SK-N-SH treated with all-trans-retinoic acid at 6 μM for 48 hours (cell line): ENCODE measurements at regions not wholly inside any gene's neighbourhood (a gene's known extent, or its start where the extent isn't known, plus 50 kb on each side); places are given as distances from the start of the nearest gene placed in this dataset.

Experiments used
- CSDC2 ChIP-seq: fragments of 250-450 bp; sonication (Bioruptor Pico); IDR thresholded peaks from 2 replicates; pipeline ENCODE4 v1.5.0; 2020; ENCODE audit warnings: mild to moderate bottlenecking, moderate library complexity
- PATZ1 ChIP-seq: fragments of 250-450 bp; sonication (Bioruptor Pico); IDR thresholded peaks from 2 replicates; pipeline ENCODE4 v1.8.0; 2020; ENCODE audit warnings: mild to moderate bottlenecking, moderate library complexity, borderline replicate concordance
- SNAI2 ChIP-seq: fragments of 250-450 bp; sonication (Bioruptor Pico); IDR thresholded peaks from 2 replicates; pipeline ENCODE4 v1.5.0; 2020; ENCODE audit warnings: mild to moderate bottlenecking, moderate library complexity
- TF ChIP-seq, protein P1 (sequence below): fragments of 250-450 bp; sonication (Bioruptor Pico); IDR thresholded peaks from 2 replicates; pipeline ENCODE4 v1.8.0; 2021; ENCODE audit warnings: low read depth, mild to moderate bottlenecking, moderate library complexity, borderline replicate concordance

DNA sequence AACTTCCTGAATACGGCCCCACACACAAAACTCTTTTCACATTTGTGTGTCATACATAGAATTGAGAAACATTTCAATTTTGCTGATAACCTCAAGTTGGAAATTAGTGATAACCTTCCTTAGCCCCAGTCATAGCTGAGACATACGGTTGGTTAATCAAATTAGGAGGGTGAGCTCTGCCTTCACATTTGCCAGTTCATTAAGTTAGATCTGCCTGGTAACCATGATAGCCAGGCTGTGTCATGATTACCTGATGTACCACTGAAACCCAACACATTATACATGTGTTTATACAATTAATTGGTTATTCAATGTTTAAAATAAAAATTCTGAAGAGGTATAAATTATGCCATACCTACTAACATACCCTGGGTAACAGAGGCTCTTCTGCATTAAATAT lies 60.8 kb upstream of the RAB11FIP2 start:
- TF ChIP-seq SNAI2 (CRISPR knock-in tag) (no peak), CSDC2 (CRISPR knock-in tag) (no peak), PATZ1 (CRISPR knock-in tag) (no peak)
- TF ChIP-seq, protein P1, sequence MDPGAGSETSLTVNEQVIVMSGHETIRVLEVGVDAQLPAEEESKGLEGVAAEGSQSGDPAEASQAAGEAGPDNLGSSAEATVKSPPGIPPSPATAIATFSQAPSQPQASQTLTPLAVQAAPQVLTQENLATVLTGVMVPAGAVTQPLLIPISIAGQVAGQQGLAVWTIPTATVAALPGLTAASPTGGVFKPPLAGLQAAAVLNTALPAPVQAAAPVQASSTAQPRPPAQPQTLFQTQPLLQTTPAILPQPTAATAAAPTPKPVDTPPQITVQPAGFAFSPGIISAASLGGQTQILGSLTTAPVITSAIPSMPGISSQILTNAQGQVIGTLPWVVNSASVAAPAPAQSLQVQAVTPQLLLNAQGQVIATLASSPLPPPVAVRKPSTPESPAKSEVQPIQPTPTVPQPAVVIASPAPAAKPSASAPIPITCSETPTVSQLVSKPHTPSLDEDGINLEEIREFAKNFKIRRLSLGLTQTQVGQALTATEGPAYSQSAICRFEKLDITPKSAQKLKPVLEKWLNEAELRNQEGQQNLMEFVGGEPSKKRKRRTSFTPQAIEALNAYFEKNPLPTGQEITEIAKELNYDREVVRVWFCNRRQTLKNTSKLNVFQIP (CRISPR knock-in tag): no peak
